ENCODE measurements at regions not wholly inside any gene's neighbourhood (a gene's known extent, or its start where the extent isn't known, plus 50 kb on each side); places are given as distances from the start of the nearest gene placed in this dataset.
"Not testable (repeated sequence)": the region's sequence is repeated elsewhere in the genome, so short reads cannot be mapped to it uniquely, and the experiment has no call there.

DNA sequence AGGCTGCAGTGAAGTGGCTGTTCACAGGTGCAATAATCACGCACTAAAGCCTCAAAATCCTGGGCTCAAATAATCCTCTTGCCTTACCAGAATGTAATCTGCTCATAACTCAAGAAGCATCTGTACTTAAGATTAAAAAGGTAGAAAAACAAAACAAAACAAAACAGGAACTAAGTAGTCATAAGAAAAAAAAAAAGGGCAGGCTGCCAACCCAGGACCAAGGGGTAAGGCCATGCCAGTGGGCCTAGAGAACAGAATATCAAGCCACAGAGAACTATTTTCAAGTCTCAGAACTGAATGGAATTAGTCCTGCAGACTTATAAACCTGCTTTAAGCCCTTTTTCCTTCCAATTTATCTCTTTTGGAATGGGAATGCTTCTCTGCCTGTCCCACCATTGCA lies 64.8 kb upstream of the TBC1D3K start:
- DNase-seq, result no peak

- not testable (repeated sequence) for DNase-seq
Measured at GRCh38 chr17:37858391-37858790, 65.8 kb upstream of the TBC1D3K start.

DNA sequence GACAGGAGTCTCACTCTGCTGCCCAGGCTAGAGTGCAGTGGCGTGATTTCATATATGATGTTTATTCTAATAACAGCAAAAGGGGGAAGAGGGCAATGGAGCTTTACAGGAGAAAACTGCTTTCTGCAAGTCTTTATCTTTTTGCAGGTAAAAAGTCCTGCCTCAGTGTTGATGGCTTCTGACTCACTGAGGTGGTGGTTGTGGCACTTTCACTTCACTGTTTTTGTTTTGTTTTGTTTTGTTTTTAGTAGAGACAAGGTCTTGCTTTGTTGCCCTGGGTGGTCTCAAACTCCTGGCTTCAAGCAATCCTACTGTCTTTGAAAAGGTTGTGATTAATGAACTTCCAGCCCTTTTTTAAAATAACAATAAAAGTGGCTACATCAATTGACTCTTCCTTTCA lies 68.0 kb upstream of the TBC1D3K start:
- no peak for DNase-seq

GRCh38 chr17:37849617-37849972 lies 74.6 kb upstream of the TBC1D3K start:
- no peak for DNase-seq

DNA sequence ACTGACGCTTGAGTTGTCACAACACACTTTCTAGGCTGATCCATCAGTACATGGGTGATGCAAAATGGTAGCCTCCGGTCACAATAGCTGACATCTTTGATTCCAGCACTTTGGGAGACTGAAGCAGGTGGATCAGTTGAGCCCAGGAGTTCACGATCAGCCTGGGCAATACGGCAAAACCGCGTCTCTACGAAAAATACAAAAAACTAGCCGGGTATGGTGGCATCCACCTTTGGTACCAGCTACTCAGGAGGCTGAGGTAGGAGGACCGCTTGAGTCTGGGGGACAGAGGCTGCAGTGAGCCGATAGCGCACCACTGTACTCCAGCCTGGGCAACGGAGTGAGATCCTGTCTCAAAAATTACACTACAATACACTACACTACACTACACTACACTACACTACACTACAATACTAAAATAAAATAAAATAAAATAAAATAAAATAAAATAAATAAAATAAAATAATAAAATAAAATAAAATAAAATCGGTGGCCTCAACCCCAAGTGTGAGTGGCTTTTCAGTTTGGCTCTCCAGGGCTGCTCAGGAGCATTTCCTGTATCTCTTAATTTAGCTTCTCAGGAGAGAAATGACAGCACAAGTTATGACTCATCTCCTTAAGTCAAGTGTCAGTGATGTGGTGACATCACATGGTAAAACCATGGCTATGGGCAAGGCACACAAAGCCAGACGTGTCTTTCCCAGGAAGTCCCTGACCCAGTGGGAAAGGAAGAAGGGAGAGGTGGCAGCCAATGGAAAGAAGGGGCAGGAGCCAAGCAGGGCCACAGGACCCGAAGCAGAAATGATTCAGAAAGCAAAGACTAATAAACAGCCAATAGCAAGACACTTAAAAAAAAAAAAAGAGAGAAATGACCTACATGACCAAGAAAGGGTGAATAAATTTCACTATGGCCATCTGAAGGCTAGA lies 75.3 kb upstream of the TBC1D3K start:
- no peak for DNase-seq

GRCh38 chr17:37847811-37848331 lies 76.3 kb upstream of the TBC1D3K start:
- DNase-seq, result no peak

DNA sequence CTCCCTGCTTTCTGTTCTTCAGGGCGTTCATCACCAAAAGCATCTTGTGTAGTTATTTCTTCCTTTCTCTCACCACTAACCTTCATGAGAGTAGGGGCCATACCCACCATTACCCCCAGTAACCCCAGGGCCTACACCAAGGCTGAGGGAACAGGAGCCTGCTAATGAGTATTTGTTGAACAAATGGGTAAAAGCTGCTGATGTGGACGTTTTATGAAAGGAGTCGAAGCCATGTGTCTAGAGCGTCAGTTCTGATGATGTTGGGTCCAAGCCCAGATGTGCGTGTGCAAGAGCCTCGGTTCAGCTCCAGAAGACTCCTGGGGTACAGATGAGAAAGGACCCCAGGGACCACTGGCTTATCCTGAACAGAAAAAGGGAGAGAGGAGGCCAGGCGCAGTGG lies 77.1 kb upstream of the TBC1D3K start:
- DNase-seq, result no peak

- no peak for DNase-seq
Measured at GRCh38 chr17:37844977-37845293, 79.3 kb upstream of the TBC1D3K start.

DNA sequence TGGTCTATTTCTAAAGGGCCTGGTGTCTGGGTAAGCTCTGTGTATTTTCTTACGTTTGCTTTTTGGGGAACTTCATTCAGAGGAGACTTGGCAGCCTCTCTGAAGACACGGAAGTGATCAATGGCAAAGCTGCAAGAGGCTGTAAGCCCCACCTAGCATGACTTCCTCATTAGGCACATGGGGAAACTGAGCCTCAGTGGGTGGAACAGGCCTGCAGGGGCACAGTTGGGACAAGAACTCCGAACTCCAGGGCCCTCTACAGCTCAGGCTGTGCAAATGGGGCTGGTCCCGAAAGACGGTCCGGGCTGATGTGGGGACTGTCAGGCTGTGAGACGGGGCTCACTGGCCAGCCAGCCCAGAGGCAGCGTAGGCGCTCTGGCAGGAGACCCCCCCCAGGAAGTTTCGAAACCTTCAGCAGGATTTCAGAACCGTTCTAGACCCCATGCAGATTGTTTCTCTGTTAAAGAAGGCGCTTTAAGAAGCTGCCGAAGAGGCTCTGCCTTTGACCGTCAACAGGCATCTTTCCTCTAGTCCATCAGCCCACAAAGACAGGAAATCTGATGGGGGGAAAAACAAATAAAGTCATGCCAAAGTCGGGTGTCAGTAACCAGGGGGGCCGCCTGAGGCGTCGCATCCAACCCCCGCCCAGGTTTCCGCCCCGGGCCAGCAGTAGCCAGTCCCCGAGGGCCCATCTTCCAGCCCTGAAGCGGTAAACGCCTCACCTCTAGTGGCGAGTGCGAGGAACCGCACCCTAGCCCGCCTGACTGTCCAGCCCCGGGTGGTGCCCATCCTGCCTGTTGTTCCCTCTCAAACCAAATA lies 79.8 kb upstream of the TBC1D3K start:
- no peak for DNase-seq

GRCh38 chr17:37842401-37842800 lies 81.8 kb upstream of the TBC1D3K start:
- DNase-seq, result no peak

GRCh38 chr17:37841232-37841631 lies 83.0 kb upstream of the TBC1D3K start:
- DNase-seq, result no peak

GRCh38 chr17:37840576-37840975 lies 83.6 kb upstream of the TBC1D3K start:
- DNase-seq, result no peak

DNA sequence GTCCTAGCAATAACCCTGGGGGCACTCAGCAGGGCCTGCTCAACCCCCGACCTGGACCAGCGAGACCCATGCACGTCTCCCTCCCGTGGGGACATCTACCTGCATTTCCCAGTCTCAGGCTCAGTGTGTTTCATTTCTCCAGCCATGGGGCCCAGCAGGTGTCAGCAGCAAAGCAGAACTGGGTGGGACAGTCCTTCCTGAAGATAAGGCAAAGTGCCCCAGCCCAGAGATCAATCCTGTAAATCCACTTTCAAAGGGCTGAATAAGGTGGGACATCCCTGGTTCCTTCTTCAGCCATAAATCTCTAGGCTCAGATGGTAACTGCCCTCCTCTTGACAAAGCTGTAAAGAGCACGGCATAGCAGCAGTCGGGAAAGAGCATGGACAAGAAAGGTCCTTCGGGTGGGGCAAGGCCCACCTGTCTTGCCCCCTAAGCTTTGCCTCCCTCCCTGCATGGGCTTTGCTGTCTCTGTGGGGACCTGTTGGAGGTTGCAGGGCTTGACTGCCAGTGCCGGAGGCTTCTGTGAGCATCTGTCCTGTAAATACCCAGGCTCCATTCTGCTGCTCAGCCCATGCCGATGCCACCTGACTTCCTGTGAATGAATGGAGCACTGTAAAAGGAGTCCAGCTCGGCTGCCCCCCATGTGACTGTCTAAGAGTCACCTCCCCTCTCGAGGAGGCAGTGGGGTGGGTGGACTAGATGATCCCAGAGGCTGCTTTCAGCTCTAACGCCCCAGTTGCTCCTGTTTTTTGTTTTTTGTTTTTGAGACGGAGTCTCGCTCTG lies 84.8 kb upstream of the TBC1D3K start:
- no peak for DNase-seq

DNA sequence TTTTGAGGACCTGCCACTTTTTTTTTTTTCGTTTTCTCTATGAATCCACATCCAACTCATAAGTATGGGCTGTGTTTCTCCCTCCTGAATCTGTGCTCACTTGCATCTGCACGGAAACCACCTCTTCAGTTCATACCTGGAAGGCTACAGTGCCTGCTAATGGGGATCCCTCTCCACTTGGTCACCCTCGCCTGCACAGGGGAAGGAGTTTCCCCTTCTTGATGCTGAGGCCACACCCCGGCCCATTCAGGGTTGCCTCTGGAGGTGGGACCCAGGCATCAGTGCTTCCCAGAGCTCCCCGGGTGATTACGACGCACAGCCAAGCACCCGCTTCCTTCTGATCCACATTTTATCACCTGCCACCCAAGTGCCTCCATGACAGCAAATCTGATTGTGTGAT lies 85.9 kb upstream of the TBC1D3K start:
- no peak for DNase-seq

- DNase-seq, result no peak
Measured at GRCh38 chr17:37836593-37836992, 87.6 kb upstream of the TBC1D3K start.

DNA sequence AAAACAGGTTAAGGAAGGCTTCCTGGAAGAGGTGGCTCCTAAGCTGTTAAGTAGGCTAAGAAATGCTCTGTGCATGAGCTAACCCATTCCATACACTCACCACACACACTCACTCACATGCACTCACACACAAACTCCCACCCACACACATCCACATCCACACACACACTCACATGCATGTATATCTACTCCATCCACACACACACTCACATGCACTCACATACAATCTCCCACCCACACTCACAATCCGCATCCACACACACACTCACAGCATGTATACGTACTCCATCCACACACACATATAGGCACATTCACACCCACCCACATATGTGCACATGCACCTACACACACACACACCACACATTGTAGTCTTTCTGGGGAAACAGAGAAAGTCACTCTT lies 89.3 kb upstream of the HNF1B start:
- DNase-seq, result no peak

DNA sequence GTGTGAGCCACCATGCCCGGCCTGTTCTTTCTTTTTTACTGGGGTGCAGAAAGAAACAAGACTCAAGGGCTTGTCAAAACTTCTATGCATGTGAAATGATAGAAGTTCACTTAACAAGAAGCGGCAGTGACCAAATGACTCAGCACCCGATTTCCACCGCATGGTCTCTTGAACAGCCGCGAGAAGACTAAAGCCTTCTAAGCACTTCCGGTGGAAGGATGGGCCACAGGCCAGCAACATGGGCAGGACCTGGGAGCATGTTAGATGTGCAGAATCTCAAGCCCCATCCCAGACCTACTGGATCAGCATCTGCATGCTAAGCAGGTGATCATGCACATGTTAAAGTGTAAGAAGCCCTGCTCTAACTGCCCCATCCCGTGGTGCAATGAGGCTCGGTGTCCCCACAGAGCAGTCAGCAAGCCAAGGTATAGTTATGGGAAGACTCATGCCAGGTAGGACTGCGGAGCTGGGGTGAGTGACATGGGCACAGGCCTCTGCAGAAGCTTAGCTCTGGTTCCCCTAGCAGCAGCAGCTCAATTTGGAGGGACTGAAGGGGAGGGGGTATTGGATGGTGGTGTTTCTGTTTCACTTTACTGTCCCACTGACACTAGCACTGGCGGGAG lies 88.5 kb upstream of the HNF1B start:
- no peak for DNase-seq

GRCh38 chr17:37831986-37832385 lies 87.1 kb upstream of the HNF1B start:
- no peak for DNase-seq

GRCh38 chr17:37831492-37831891 lies 86.6 kb upstream of the HNF1B start:
- DNase-seq, result no peak

- DNase-seq, result no peak
Measured at GRCh38 chr17:37830151-37830993, 85.5 kb upstream of the HNF1B start.

DNA sequence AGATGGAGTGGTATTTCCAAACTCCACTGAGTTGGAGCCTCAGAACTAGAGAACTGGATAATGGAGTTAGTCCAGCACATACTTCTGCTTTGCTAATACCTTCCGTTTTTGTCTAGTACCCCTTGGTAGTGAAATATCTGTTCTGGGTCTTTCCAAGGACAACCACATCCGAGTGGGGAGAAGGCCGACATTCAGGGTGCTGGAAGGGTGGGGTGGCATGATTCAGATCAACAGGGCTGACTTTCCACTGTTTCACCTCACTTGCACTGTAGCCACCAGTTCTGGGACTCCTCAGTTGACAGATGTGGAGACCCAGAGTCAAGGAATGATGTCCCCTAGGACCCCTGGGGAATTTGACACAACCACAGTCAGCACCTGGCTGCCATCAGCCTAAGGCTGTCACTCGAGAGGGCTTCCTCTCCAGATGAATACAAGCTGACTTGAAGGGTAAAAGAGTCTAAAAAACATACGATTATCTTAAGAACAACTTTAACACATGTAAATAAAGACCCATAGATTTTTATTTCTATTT lies 84.8 kb upstream of the HNF1B start:
- DNase-seq, result no peak
